HG02623 (cell line): ENCODE measurements at regions not wholly inside any gene's neighbourhood (a gene's known extent, or its start where the extent isn't known, plus 50 kb on each side); places are given as distances from the start of the nearest gene placed in this dataset.
A peak's percentile ranks its signal among the peaks of the same experiment; 100 is the strongest.

Experiments used
- ATAC-seq: cut with Tn5 transposase; IDR thresholded peaks from one replicate; pipeline ENCODE4 v1.9.1; 2021; ENCODE audit warnings: moderate library complexity; ENCODE audit not compliant: unreplicated experiment

DNA sequence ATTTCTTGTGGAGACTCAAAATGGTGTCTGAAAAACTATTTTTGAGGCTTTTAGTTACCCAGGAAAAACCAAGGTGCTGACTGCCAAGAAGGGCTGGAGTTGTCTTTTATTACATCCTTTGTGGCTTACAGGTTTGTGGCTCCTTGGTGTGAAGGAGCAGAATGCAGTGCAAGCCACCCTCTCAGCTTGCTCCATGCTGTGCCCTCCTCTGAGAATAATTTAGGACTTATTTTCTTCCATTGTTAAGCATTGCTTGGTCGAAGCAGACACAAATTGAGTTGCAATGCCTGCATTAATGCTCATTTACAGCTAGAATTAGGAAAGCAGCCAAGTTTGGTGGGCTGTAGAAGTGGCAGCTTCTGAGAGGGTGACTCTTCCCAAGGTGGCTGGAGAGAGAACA is 272.2 kb downstream of the KIF4B start:
- no peak for ATAC-seq

DNA sequence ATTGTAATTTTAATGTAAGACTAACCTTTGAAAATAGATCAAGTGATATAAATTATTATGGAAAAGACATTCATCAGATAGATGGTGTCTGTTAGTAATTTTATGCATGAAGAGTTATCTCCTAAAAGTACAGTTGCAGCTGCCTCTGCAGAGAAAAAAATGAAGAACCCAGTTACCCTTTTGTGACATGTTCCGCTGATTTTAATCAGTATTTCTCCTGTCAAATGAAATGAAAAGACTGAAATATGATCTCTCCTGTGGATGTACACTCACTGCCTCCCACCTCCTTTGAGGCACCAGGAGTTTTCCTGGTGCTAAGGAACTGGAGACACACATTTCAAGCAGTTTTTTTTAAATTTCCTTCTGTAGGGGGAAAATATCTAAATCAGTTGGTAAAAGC is 277.4 kb downstream of the KIF4B start:
- no peak for ATAC-seq

DNA sequence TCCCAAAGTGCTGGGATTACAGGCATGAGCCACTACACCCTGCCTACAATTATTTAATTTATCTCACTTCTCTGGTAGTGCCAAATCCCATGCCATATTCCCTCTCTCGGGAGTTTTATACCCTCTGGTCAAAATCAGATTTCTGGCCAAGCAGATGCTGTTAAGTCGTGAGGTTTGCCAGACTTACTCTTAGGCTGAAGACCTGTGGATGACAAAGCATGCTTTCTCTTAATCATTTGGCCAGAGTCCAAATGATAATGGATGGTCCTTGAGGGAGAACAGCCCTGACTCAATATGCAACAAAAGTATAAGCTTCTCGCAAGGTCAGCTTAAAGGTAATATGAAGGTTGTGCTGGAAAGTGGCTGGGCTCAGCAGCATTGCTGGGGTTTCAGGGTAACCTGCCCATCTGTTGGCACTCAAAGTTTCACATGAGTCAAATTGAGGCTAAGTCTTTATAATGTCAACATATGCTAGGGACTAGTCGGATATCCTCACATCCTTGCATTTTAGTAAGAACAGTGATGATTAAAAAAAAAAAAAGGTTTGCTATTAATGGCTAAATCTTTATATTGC is 280.1 kb downstream of the KIF4B start:
- ATAC-seq = no peak

DNA sequence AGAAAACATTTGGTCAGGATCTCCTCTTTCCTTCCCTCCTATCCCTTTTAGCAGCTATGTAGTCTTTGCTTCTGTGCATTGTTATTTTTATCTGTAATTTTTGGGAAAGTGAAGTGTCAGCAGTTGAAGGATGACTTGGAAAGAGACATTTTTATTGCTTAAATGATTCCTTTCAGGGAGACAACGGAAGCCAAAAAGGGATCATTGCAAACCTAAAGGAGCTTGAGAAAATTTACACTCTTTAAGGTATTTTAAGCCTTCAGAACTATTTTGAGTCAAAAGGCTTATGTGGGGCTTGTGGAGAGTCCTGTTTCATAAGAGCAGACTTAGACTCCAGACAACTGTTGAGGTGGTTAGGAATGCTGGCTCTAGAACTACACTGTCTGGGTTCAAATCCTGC is 281.6 kb downstream of the KIF4B start:
- ATAC-seq = no peak

DNA sequence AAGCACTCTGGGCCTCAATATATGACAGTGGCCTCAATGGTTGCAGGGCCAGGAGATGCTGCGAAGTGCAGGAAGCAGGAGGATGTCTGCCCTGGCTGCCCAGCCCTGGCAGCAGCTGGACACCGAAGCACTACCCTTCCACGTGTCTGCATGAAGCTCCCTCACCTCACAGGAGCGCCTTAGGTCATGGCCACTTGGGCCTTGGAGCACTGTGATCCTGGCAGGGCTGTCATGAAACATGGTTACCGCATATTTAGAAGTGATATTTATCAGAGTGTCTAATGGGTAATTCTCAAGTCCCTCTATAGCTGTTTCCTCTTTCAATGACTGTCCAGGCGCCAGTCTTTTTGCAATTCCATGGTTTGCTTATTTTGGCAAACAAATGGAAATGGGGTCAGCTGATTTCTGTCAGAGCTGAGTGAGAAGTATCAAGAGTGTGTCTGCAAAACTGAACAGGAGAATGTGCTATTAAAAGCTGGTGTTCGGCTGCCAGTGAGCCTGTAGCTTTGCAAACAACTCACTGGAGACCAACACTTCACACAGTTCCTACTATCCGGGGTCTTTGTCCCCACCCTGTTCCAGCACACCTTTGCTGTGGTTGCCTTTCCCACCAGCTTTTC is 285.9 kb downstream of the KIF4B start:
- no peak for ATAC-seq

DNA sequence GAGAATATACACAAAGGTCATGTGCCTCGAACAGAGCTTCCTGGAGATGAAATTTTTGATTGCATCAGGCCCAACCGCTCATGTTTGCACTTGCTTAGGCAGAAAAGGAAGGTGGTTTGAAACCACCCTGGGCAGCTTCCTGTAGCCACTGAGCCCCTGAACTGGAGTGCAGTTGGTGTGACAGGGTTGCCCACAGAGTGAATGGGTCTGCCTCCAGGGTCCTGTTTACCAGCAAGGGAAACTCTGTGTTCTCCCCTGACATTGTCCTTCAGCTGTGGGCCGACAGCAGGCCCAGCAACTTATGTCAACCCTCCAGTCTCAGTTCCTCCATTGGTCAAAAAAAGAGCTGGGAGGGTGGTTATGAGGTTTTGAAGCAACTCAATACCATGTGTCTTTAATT is 289.6 kb downstream of the KIF4B start:
- no peak for ATAC-seq

DNA sequence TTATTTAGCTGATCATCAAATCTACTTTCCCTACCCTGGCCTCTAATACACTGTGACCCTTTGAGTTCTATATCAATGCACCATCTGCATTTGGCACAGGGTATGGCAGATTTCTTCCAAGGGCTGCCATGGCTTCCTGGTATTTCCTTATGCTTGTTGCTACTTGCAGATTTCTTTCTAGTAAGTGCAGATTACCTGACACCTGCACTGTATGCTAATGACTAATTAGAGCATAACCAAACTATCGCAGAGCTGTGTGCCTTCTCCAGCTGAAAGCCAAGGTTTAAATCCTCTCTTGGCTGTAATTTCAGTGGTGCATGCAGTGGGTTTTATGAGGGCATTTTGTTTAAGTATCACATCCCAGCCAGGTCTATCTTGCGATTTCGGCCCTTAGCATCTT is 293.7 kb downstream of the KIF4B start:
- ATAC-seq = no peak

DNA sequence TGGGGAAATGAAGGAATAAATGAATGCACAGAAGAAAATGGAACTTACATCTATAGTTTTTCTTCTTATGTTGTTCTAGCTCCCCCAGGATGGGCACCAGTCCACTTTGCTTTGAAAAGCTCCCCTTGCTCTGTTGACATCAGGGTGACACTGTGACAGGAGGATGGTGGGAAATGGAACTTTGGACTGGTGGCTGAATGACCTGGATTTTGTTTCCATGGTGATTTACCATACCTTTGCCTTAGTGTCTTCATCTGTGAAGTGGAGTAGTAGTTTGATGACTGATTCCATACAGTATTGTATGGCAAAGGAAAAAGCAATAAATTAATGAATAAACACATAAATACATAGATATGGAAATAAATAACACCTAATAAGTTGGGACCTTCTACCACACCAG is 294.7 kb downstream of the KIF4B start:
- ATAC-seq = no peak

DNA sequence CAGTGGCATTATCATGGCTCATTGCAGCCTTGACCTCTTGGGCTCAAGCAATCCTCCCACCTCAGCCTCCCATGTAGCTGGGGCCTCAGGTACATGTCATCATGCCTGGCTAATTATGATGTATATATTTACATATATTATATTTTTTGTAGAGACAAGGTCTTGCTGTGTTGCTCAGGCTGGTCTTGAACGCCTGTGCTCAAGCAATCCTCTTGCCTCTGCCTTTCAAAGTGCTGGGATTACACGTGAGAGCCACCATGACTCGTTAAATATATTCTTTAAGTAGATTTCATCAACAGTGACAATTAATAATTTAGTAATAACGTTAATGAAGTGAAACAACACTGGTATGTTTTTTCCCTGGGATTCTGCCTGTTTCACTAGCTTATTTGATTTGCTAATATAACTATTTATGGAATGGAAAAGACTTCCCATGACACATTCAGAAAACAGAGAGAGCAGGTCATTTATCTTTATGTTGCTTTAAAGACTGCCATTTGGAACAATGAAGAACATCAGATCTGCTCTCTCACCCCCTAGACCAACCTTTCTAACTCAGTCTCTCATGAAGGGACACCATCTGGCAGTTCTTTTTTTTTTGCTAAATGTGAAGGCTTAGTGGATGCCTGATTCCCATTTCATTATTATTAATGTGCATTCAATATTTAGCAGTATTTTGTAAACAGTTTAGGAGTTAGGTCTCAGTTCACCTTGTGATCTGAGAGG is 295.6 kb downstream of the KIF4B start:
- ATAC-seq = no peak

DNA sequence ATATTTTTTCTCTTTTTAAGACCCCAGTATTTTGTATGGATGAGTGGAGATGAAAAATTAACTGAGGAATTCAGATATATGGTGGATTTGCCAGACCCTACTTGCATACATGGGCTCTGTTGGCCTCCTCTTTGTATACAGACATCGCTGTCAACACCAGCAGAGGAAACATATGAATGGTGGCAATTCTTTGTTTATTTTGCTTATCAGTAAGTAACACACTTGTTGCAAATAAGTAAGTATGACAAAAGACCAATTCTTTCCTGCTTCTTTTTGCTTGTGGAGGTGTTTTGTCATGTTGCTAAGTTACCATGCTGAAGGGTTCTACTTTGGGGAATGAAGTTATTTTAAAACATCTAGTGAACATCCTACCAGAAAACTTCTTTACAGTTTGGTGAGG is 298.2 kb downstream of the KIF4B start:
- no peak for ATAC-seq

DNA sequence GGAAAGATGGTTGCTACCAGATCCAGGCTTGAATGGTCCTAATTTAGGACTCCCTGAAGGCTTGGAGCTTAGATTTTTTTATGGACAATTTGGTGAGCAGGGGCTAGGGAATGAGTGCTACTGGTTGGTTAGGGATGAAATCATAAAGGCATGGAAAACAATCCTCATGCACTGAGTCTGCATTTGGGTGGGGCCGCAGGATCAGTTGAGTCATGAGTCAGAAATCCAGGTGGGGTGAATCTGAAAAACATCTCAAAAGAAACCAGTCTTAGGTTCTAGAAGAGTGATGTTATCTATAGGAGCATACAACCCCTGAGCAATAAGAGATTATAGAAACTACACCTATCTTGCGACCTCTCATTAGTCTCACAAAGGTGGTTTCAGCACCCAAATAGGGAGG is 300.0 kb downstream of the KIF4B start:
- no peak for ATAC-seq

DNA sequence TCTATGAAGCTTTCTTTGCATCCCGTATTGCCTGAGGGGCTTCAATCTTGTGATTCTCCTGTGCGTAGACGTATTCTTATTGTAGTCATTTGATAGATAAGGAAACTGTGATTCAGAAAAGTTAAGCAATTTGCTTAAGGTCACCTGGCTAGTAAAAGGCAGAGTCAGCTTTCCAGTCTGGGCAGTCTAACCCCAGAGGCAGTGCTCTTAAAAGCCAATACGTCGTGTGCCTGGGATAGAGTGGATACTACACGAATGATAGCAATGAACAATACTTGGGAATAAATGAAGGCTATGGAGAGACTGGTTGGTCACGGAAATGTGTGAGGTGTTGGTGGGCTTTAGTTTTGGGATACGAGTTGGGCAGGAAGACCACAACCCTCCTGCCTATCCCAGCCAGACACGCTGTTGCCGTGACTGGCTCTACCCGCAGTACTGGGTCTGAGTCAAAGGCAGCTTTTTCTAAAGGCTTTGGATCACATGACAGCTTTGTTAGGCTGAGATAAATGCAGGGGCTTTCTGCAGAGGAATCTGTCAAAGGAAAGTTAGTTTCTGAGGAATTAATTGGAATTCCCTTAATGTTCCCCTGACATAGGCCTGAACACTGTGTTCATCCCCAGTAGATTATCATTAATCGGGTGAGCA is 302.6 kb downstream of the KIF4B start:
- no peak for ATAC-seq

DNA sequence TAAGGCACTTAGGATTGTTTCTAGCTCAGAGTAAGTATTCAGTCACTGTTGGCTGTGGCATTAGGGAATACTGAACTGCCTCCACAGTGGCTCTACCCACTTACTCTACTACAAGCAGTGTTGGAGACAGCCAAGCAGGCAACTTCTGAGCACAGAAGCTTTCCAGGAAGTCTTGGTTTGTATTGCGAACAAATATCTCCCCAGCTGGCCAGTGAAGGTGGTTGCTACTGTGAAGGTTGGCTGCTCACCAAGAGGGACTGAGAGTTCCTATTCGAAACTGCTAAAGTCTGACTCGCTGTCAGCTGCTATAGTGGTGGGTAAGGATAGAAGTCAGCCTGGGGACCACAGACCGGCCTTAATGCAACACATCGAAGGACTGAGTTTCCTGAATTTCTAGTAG is 319.1 kb downstream of the KIF4B start:
- peak; percentile 57 for ATAC-seq

DNA sequence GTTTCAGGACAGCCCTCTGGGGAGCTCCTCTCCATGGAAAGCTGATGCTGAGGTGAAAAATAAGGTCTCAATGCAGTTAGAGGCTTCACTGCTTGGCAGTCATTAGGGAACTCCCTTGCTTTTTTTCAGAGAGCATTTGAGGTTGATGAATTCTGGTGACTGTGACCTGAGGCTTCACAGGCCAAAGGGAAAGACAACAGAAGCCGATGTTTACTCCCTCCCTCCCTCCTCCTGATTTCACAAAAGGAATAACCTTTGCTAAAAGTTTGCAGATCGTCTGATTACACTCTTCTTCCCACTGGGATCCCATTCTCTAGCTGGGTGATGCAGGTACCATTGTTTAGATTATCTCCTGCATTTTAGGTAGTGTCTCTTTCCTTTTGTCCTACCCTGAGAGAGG is 329.4 kb downstream of the KIF4B start:
- no peak for ATAC-seq

DNA sequence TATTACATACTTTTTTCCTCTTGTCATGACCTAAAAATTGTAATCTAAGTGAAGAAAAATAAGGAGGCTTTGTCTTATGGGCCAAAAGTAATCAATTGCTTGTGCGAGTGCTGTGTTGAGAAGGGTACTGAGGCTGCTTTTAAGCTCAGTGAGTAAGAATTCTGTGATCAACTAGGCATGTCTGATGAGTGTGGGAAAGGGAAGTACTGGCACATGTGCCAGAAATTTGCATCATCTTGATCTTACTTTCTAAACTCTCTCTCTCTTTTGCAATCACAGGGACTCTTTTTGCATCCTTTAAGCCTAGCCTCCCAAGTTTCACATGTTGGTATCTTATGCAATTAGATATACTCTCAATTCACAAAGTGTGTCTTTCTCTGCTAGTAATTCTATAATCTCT is 329.9 kb downstream of the KIF4B start:
- ATAC-seq = no peak

DNA sequence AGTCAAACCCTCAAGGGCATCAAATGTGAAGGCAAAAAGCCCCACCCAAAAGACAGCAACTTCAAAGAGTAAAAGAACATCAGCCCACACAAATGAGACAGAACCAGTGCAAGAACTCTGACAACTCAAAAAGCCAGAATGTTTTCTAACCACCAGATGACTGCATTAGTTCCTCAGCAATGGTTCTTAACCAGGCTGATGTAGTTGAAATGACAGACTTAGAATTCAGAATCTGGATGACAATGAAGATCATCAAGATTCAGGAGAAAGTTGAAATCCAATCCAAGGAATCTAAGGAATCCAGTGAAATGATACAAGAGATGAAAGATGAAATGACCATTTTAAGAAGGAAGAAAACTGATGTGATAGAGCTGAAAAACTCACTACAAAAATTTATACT is 339.7 kb downstream of the KIF4B start:
- no peak for ATAC-seq

DNA sequence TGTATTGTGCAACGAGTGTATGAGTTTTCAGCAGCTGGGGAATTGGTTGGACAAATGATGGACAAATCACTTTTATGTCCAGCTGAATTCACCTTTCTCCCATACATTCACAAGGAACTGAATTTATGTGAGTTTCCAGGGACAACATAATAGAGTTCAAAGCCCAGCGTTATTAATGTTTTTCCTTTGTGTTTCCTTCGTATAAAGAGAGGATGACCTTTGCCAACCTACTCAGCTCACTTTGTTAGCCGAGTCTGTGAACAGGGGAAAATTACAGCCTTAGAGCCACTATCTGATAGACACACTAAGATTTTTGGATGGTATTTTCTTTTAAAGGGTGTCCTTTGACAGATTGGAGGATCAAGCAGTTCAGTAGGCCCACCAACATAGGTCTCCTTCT is 352.5 kb downstream of the KIF4B start:
- ATAC-seq = no peak

DNA sequence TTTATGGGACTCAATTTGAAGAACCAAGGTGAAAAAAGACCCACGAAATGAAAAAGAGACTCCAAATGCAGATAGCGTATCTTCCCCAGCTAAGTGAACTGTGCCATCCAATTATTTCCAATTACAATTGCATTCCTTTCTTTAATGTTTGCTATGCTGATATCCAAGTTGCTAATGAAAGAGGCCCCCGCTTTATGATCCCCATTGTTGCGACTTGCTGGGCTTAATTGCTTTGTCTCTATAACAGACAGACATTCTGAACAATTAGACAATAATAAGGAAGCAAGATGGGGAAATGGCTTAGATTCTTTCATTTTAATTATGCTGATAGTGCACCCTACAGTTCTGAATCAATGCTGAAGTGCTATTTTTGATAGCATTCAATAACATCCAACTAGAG is 354.3 kb downstream of the KIF4B start:
- no peak for ATAC-seq

DNA sequence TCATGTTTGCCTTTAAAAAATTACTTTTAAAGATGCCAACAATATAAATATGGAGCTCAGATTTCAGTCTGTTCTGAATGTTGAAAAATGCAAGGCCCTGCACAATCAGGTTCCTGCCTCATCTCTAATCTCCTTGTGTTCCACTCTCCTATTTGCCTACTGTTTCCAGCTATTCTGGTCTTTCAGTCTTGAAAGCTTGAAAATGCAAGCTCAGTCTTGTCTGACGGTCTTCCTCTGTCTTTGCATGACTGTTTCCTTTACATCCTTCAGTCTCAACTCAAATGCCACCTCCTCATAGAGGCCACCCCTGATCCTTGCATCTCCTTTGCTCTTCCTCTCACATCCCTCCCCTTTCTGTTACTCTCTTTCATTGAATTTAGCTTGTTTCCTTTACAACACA is 354.9 kb downstream of the KIF4B start:
- ATAC-seq = no peak

DNA sequence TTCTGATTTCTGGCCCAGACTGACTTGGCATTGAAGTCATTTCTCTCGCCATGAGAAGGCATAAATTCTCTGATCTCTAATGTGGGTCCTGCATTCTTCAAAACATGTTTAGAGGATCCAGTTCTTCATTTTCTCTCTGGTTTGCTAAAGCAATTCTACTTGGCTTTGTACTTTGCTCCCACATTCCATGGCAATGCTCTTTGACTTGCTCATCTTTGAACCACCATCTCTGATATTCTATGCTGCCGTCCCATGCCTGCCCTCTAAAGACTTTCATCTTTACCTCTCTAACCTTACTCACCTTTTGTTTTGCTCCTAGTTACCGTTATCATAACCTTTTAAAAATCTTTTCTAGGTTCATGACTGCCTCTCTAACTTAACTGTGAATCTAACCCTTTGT is 366.9 kb downstream of the KIF4B start:
- ATAC-seq = no peak

DNA sequence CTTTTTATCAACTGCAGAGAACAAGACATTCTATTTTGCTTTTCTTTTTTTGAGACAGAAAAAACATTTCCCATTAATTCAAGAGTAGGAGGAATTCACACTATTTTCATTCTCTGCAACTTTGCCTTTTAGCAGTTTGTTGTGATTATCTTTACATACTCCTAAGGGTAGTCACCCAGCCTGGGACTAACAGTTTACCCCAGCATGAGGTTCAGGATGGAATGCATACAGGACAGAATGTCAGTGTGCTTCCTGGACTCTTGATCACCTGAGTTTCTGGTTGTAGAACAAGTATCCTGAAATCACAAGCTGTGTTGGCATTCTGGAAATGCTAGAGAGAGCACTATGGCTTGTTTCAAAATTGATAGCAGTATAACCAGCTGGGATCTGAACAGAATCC is 368.1 kb downstream of the KIF4B start:
- ATAC-seq = no peak

DNA sequence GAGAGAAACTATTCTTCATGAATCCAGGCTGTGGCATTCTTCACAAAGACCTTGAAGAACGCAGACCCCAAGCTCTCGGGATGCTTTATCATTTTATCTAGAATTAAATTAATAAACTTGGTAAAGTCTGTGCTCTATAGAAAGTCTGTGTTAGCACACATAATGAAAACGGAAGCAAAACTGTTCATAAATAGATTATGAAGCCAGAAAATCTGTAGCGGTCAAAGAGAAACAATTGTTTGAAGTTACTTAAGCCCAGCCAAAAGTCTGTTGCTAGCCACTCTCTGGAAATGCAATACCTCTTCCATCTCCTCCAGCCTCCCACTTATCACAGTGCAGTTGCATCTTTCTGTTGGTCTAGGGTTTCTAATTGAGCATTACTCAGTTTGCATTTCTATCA is 375.9 kb downstream of the KIF4B start:
- no peak for ATAC-seq
